ENCODE measurements at regions not wholly inside any gene's neighbourhood (a gene's known extent, or its start where the extent isn't known, plus 50 kb on each side); places are given as distances from the start of the nearest gene placed in this dataset.

GRCh38 chr6:77979204-77979603, 326.4 kb downstream of the MEI4 start:
- no peaks in the 10 kb centered on the region for H3K27me3 ChIP-seq (ENCODE audit: insufficient read depth, low read depth)
- no peaks in the 10 kb centered on the region for H4K20me1 ChIP-seq (ENCODE audit: insufficient read depth)
- BruUV-seq (replicated peaks) = no TSS peak
- H3F3A ChIP-seq (ENCODE audit: insufficient read depth, low read depth) = no peaks in the 10 kb centered on the region
- no peaks in the 10 kb centered on the region for H3K4me1 ChIP-seq (replicated peaks; ENCODE audit: insufficient read depth)
- H3K27ac ChIP-seq = no peak overlapping the region
- no peaks in the 10 kb centered on the region for H3K36me3 ChIP-seq (ENCODE audit: low read depth)
- CTCF ChIA-PET = no interaction called here
- TF ChIP-seq, protein P1, sequence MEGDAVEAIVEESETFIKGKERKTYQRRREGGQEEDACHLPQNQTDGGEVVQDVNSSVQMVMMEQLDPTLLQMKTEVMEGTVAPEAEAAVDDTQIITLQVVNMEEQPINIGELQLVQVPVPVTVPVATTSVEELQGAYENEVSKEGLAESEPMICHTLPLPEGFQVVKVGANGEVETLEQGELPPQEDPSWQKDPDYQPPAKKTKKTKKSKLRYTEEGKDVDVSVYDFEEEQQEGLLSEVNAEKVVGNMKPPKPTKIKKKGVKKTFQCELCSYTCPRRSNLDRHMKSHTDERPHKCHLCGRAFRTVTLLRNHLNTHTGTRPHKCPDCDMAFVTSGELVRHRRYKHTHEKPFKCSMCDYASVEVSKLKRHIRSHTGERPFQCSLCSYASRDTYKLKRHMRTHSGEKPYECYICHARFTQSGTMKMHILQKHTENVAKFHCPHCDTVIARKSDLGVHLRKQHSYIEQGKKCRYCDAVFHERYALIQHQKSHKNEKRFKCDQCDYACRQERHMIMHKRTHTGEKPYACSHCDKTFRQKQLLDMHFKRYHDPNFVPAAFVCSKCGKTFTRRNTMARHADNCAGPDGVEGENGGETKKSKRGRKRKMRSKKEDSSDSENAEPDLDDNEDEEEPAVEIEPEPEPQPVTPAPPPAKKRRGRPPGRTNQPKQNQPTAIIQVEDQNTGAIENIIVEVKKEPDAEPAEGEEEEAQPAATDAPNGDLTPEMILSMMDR (conservative IDR thresholded peaks at IDR 0.05) = no peak
- no peak for TF ChIP-seq EZH2 (IDR thresholded peaks at IDR 0.05; ENCODE audit: low read depth)
- intact Hi-C loops (cut with micrococcal nuclease; ENCODE audit: unreplicated experiment) = no loop called here
- no peak for DNase-seq
- H3K79me2 ChIP-seq (ENCODE audit: low read depth) = no peaks in the 10 kb centered on the region
- no peak overlapping the region for H3K4me3 ChIP-seq
- POLR2A ChIA-PET (ENCODE audit: unreplicated experiment) = no interaction called here
- no peaks in the 10 kb centered on the region for H3K9me3 ChIP-seq (ENCODE audit: insufficient read depth, low read depth)
- H3K9me2 ChIP-seq (ENCODE audit: insufficient read depth) = no peaks in the 10 kb centered on the region
- H2AFZ ChIP-seq = no peak overlapping the region
- no peak overlapping the region for H3K4me2 ChIP-seq

GRCh38 chr6:77986380-77987034, 333.7 kb downstream of the MEI4 start:
- no peak overlapping the region for H3K4me2 ChIP-seq
- ChIA-PET CTCF (no interaction called here), POLR2A (ENCODE audit: unreplicated experiment) (no interaction called here)
- H3K9me3 ChIP-seq (ENCODE audit: insufficient read depth, low read depth) = no peaks in the 10 kb centered on the region
- no peaks in the 10 kb centered on the region for H3F3A ChIP-seq (ENCODE audit: insufficient read depth, low read depth)
- H3K27ac ChIP-seq = no peak overlapping the region
- no peaks in the 10 kb centered on the region for H3K4me1 ChIP-seq (replicated peaks; ENCODE audit: insufficient read depth)
- no peaks in the 10 kb centered on the region for H3K79me2 ChIP-seq (ENCODE audit: low read depth)
- no peak overlapping the region for H2AFZ ChIP-seq
- TF ChIP-seq EZH2 (IDR thresholded peaks at IDR 0.05; ENCODE audit: low read depth) = no peak
- TF ChIP-seq, protein P1 (conservative IDR thresholded peaks at IDR 0.05) = no peak
- H3K9me2 ChIP-seq (ENCODE audit: insufficient read depth) = no peaks in the 10 kb centered on the region
- no TSS peak for BruUV-seq (replicated peaks)
- H3K4me3 ChIP-seq = no peak overlapping the region
- H3K36me3 ChIP-seq (ENCODE audit: low read depth) = no peaks in the 10 kb centered on the region
- no peaks in the 10 kb centered on the region for H3K27me3 ChIP-seq (ENCODE audit: insufficient read depth, low read depth)
- no peaks in the 10 kb centered on the region for H4K20me1 ChIP-seq (ENCODE audit: insufficient read depth)
- intact Hi-C loops (cut with micrococcal nuclease; ENCODE audit: unreplicated experiment) = no loop called here
- no peak for DNase-seq

DNA sequence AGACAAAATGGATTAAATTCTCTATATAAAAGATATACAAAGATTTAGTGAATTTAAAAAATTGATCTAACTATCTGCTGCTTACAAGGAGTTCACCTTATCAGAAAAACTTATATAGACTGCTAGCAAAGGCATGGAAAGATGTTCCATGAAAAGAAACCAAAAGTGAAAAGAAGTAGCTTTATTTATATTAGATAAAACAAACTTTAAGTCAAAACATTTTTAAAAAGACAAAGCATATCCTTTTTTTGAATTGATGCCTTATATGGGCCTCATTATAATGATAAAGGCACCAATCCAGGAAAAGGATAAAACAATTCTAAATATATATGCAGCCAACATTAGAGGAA, 334.2 kb downstream of the MEI4 start:
- no TSS peak for BruUV-seq (replicated peaks)
- Histone ChIP-seq H3K9me3 (ENCODE audit: insufficient read depth, low read depth) (no peaks in the 10 kb centered on the region), H4K20me1 (ENCODE audit: insufficient read depth) (no peaks in the 10 kb centered on the region), H3K27ac (no peak overlapping the region), H3K4me2 (no peak overlapping the region), H3K79me2 (ENCODE audit: low read depth) (no peaks in the 10 kb centered on the region), H3K9me2 (ENCODE audit: insufficient read depth) (no peaks in the 10 kb centered on the region), H3K4me1 (replicated peaks; ENCODE audit: insufficient read depth) (no peaks in the 10 kb centered on the region), H3K4me3 (no peak overlapping the region), H3K27me3 (ENCODE audit: insufficient read depth, low read depth) (no peaks in the 10 kb centered on the region), H3K36me3 (ENCODE audit: low read depth) (no peaks in the 10 kb centered on the region), H2AFZ (no peak overlapping the region), H3F3A (ENCODE audit: insufficient read depth, low read depth) (no peaks in the 10 kb centered on the region)
- intact Hi-C loops (cut with micrococcal nuclease; ENCODE audit: unreplicated experiment) = no loop called here
- TF ChIP-seq, protein P1 (conservative IDR thresholded peaks at IDR 0.05) = no peak
- TF ChIP-seq EZH2 (IDR thresholded peaks at IDR 0.05; ENCODE audit: low read depth) = no peak
- CTCF ChIA-PET = no interaction called here
- POLR2A ChIA-PET (ENCODE audit: unreplicated experiment) = no interaction called here
- DNase-seq = no peak

Data from PC-9 (cell line).